Mesenteric fat pad (tissue), 1 donor: ENCODE measurements at regions not wholly inside any gene's neighbourhood (a gene's known extent, or its start where the extent isn't known, plus 50 kb on each side); places are given as distances from the start of the nearest gene placed in this dataset.
"Not testable (repeated sequence)": the region's sequence is repeated elsewhere in the genome, so short reads cannot be mapped to it uniquely, and the experiment has no call there.

ENCODE experiments used
- DNase-seq: peaks from one replicate; pipeline ENCODE4 v3.0.0-alpha.2; 2020; ENCODE audit warnings: low spot score
- donor health status: DM: yes; HTN: yes; CAD: no.

GRCh38 chr6:93835451-93836145 lies 416.2 kb upstream of the EPHA7 start:
- DNase-seq, result not testable (repeated sequence)

- not testable (repeated sequence) for DNase-seq
Measured at GRCh38 chr6:93835026-93835425, 415.7 kb upstream of the EPHA7 start.

- DNase-seq, result not testable (repeated sequence)
Measured at GRCh38 chr6:93833326-93833725, 414.0 kb upstream of the EPHA7 start.

- DNase-seq, result not testable (repeated sequence)
Measured at GRCh38 chr6:93829757-93830156, 410.4 kb upstream of the EPHA7 start.

GRCh38 chr6:93829009-93829408 lies 409.6 kb upstream of the EPHA7 start:
- DNase-seq, result no peak

GRCh38 chr6:93828553-93828952 lies 409.2 kb upstream of the EPHA7 start:
- no peak for DNase-seq

GRCh38 chr6:93827728-93828127 lies 408.4 kb upstream of the EPHA7 start:
- no peak for DNase-seq

GRCh38 chr6:93825950-93826349 lies 406.6 kb upstream of the EPHA7 start:
- DNase-seq, result no peak

GRCh38 chr6:93823489-93823888 lies 404.1 kb upstream of the EPHA7 start:
- DNase-seq, result no peak

GRCh38 chr6:93822434-93823265 lies 403.3 kb upstream of the EPHA7 start:
- DNase-seq, result no peak

GRCh38 chr6:93821953-93822352 lies 402.6 kb upstream of the EPHA7 start:
- no peak for DNase-seq

- no peak for DNase-seq
Measured at GRCh38 chr6:93820465-93821082, 401.2 kb upstream of the EPHA7 start.

- no peak for DNase-seq
Measured at GRCh38 chr6:93819189-93819588, 399.8 kb upstream of the EPHA7 start.

- no peak for DNase-seq
Measured at GRCh38 chr6:93817937-93818336, 398.6 kb upstream of the EPHA7 start.

- DNase-seq, result no peak
Measured at GRCh38 chr6:93806409-93807270, 387.3 kb upstream of the EPHA7 start.

- DNase-seq, result no peak
Measured at GRCh38 chr6:93801101-93801847, 381.9 kb upstream of the EPHA7 start.

GRCh38 chr6:93799226-93799625 lies 379.9 kb upstream of the EPHA7 start:
- DNase-seq, result no peak

GRCh38 chr6:93794166-93794565 lies 374.8 kb upstream of the EPHA7 start:
- no peak for DNase-seq

GRCh38 chr6:93792746-93793145 lies 373.4 kb upstream of the EPHA7 start:
- no peak for DNase-seq

- no peak for DNase-seq
Measured at GRCh38 chr6:93790981-93791380, 371.6 kb upstream of the EPHA7 start.

GRCh38 chr6:93789532-93789931 lies 370.2 kb upstream of the EPHA7 start:
- DNase-seq, result no peak
